Cardiac fibroblast (primary cell): ENCODE measurements at regions not wholly inside any gene's neighbourhood (a gene's known extent, or its start where the extent isn't known, plus 50 kb on each side); places are given as distances from the start of the nearest gene placed in this dataset.

Source experiments
- DNase-seq, 2 donors: peaks; one replicate each; pipeline versions ENCODE4 v3.0.0 to v3.0.0-alpha.2; 2010; ENCODE audit warnings: low read depth in 2 of 2
- H3K4me3 ChIP-seq, 2 donors: replicated peaks in 1 of 2; 1 replicate in 1 of 2; 2 replicates in 1 of 2; pipeline ENCODE4 v1.5.1; 2011; ENCODE audit warnings: low read depth in 2 of 2, low read length in 2 of 2, mild to moderate bottlenecking in 2 of 2, moderate library complexity in 1 of 2
- CTCF ChIP-seq: IDR thresholded peaks from one replicate; pipeline ENCODE4 v1.5.1; 2011; ENCODE audit warnings: low read depth, mild to moderate bottlenecking, low read length, inconsistent platforms

GRCh38 chr4:45100956-45101818 lies 374.8 kb upstream of the GNPDA2 start:
- TF ChIP-seq CTCF: no peak
- H3K4me3 ChIP-seq: no peak overlapping the region
- DNase-seq: no peak

- DNase-seq: no peak
- H3K4me3 ChIP-seq: no peak overlapping the region
- no peak for TF ChIP-seq CTCF
Observed at GRCh38 chr4:45099471-45099870, 373.1 kb upstream of the GNPDA2 start.

GRCh38 chr4:45094684-45095083 lies 368.3 kb upstream of the GNPDA2 start:
- TF ChIP-seq CTCF: no peak
- H3K4me3 ChIP-seq: no peak overlapping the region
- peak in 1 of 2 donors; percentile 2 for DNase-seq

GRCh38 chr4:45082101-45082500 lies 355.7 kb upstream of the GNPDA2 start:
- H3K4me3 ChIP-seq: no peak overlapping the region
- no peak for DNase-seq
- TF ChIP-seq CTCF: no peak

GRCh38 chr4:45079616-45080015 lies 353.3 kb upstream of the GNPDA2 start:
- no peak for DNase-seq
- no peak overlapping the region for H3K4me3 ChIP-seq
- TF ChIP-seq CTCF: no peak

GRCh38 chr4:45078201-45078600 lies 351.8 kb upstream of the GNPDA2 start:
- TF ChIP-seq CTCF: no peak
- no peak overlapping the region for H3K4me3 ChIP-seq

More at GRCh38 chr4:45078201-45078600, 351.8 kb upstream of the GNPDA2 start:
- peak in 1 of 2 donors; percentile 21 for DNase-seq
